Tibial nerve (tissue), 4 donors: ENCODE measurements at regions not wholly inside any gene's neighbourhood (a gene's known extent, or its start where the extent isn't known, plus 50 kb on each side); places are given as distances from the start of the nearest gene placed in this dataset.
"Not testable (repeated sequence)": the region's sequence is repeated elsewhere in the genome, so short reads cannot be mapped to it uniquely, and the experiment has no call there.

Source experiments
- DNase-seq, 2 donors: peaks; one replicate each; pipeline ENCODE4 v3.0.0-alpha.2; 2019; ENCODE audit warnings: low spot score in 2 of 2
- H3K27ac ChIP-seq, 4 donors: fragments of 200-600 bp; sonication (generic) in 3 of 4; one replicate each; pipeline ENCODE4 v1.5.1; 2017 to 2019; ENCODE audit warnings: mild to moderate bottlenecking in 1 of 4
- H3K27me3 ChIP-seq, 2 donors: fragments of 200-600 bp; sonication (generic) in 1 of 2; one replicate each; pipeline versions ENCODE4 v1.5.1 to v1.6.0; 2017 to 2019
- H3K36me3 ChIP-seq, 3 donors: fragments of 200-600 bp; sonication (generic); one replicate each; pipeline ENCODE4 v1.5.1; 2018 to 2019
- H3K4me1 ChIP-seq, 4 donors: fragments of 200-600 bp; sonication (generic) in 3 of 4; one replicate each; pipeline ENCODE4 v1.5.1; 2017 to 2019
- H3K4me3 ChIP-seq, 4 donors: fragments of 200-600 bp; sonication (generic) in 3 of 4; one replicate each; pipeline ENCODE4 v1.5.1; 2017 to 2019; ENCODE audit warnings: mild to moderate bottlenecking in 1 of 4, moderate library complexity in 1 of 4
- H3K9me3 ChIP-seq, 4 donors: fragments of 200-600 bp; sonication (generic) in 3 of 4; one replicate each; pipeline ENCODE4 v1.5.1; 2017 to 2019
- EP300 ChIP-seq, 2 donors: sonication (generic); formaldehyde crosslinking; IDR thresholded peaks; one replicate each; pipeline ENCODE4 v1.6.1; 2017; ENCODE audit warnings: antibody characterized with exemption in 2 of 2, mild to moderate bottlenecking in 1 of 2
- POLR2A ChIP-seq, 2 donors: fragments of 450-650 bp; IDR thresholded peaks; one replicate each; pipeline ENCODE4 v1.6.1; 2017; ENCODE audit warnings: antibody characterized with exemption in 2 of 2, mild to moderate bottlenecking in 2 of 2, moderate library complexity in 2 of 2
- WGBS, 2 donors: methylation state at CpG; one replicate each; pipeline ENCODE4 v1.1.5; 2018; 5-methylcytosine and 5-hydroxymethylcytosine counted together
- TF ChIP-seq, protein P1 (sequence below), 5 experiments: fragments of 200-600 bp in 3 of 5; fragments of 450-650 bp in 2 of 5; sonication (generic) in 3 of 5; IDR thresholded peaks; one replicate each; pipeline ENCODE4 v1.5.1; 2016 to 2019; ENCODE audit warnings: antibody characterized with exemption in 5 of 5, mild to moderate bottlenecking in 3 of 5, moderate library complexity in 2 of 5

- Histone ChIP-seq H3K4me1 (no peaks in the 10 kb centered on the region), H3K4me3 (no peak overlapping the region), H3K9me3 (no peaks in the 10 kb centered on the region), H3K36me3 (no peaks in the 10 kb centered on the region), H3K27ac (no peak overlapping the region), H3K27me3 (no peaks in the 10 kb centered on the region)
- 95 to 98% methylated on average over 6 of the region's 6 CpGs for WGBS, 2 donors
- TF ChIP-seq POLR2A (IDR thresholded peaks at IDR 0.05) = no peak
- TF ChIP-seq, protein P1, sequence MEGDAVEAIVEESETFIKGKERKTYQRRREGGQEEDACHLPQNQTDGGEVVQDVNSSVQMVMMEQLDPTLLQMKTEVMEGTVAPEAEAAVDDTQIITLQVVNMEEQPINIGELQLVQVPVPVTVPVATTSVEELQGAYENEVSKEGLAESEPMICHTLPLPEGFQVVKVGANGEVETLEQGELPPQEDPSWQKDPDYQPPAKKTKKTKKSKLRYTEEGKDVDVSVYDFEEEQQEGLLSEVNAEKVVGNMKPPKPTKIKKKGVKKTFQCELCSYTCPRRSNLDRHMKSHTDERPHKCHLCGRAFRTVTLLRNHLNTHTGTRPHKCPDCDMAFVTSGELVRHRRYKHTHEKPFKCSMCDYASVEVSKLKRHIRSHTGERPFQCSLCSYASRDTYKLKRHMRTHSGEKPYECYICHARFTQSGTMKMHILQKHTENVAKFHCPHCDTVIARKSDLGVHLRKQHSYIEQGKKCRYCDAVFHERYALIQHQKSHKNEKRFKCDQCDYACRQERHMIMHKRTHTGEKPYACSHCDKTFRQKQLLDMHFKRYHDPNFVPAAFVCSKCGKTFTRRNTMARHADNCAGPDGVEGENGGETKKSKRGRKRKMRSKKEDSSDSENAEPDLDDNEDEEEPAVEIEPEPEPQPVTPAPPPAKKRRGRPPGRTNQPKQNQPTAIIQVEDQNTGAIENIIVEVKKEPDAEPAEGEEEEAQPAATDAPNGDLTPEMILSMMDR (IDR thresholded peaks at IDR 0.05) = no peak
- no peak for TF ChIP-seq EP300 (IDR thresholded peaks at IDR 0.05)
- no peak for DNase-seq
Measured at GRCh38 chr18:59801576-59801975, 98.2 kb upstream of the PMAIP1 start.

DNA sequence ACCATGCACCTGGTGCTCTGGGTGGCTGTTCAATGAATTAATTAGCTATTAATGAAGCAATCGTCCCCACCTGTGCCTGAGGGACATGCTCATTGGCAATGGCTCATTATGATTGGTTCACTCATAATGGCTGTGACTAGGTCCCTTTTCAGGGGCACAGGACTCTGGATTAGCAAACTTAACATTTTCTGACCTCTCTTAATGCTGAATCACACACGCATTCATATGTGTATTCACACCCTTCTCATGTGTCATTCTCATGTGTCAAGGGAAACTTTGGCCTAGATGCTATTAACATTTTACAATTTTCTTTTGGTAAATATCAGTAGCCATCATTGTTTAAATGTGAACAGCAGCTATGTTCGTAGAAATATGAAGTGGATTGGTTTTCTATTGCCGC, 98.9 kb upstream of the PMAIP1 start:
- H3K27me3 ChIP-seq = no peaks in the 10 kb centered on the region
- H3K4me3 ChIP-seq = no peak overlapping the region
- no peak for DNase-seq
- no peaks in the 10 kb centered on the region for H3K9me3 ChIP-seq
- 78 to 81% methylated on average over 4 of the region's 4 CpGs for WGBS, 2 donors
- H3K4me1 ChIP-seq = no peaks in the 10 kb centered on the region
- H3K27ac ChIP-seq = no peak overlapping the region
- TF ChIP-seq, protein P1 (IDR thresholded peaks at IDR 0.05) = no peak
- no peak for TF ChIP-seq POLR2A (IDR thresholded peaks at IDR 0.05)
- TF ChIP-seq EP300 (IDR thresholded peaks at IDR 0.05) = no peak
- H3K36me3 ChIP-seq = no peaks in the 10 kb centered on the region

- WGBS, 2 donors = 60 to 66% methylated on average over 6 of the region's 6 CpGs
- Histone ChIP-seq H3K27me3 (no peaks in the 10 kb centered on the region), H3K9me3 (no peaks in the 10 kb centered on the region), H3K4me3 (no peak overlapping the region), H3K36me3 (no peaks in the 10 kb centered on the region), H3K4me1 (no peaks in the 10 kb centered on the region), H3K27ac (no peak overlapping the region)
- TF ChIP-seq, protein P1 (IDR thresholded peaks at IDR 0.05) = no peak
- TF ChIP-seq EP300 (IDR thresholded peaks at IDR 0.05) (no peak), POLR2A (IDR thresholded peaks at IDR 0.05) (no peak)
- DNase-seq = no peak
Measured at GRCh38 chr18:59799383-59800015, 100.3 kb upstream of the PMAIP1 start.

DNA sequence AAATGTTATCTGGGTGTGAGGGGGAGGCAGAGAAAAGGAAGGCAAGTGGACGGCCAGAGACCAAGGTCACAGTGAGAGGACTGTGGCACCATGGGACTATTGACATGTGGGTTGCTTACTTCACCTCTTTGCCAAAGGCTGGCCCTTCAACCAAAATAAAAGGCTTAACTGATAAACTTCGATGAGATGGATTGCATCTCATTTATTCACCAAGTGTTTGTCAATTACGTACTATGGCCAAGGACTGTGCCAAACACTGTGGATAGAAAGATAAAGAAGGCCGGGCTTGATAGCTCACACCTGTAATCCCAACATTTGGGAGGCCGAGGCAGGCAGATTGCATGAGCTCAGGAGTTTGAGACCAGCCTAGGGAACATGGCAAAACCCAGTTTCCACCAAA, 98.7 kb upstream of the CCBE1 start:
- TF ChIP-seq, protein P1 (IDR thresholded peaks at IDR 0.05) = no peak
- no peak for TF ChIP-seq POLR2A (IDR thresholded peaks at IDR 0.05)
- 79 to 82% methylated on average over 5 of the region's 5 CpGs for WGBS, 2 donors
- DNase-seq = no peak
- Histone ChIP-seq H3K27me3 (no peaks in the 10 kb centered on the region), H3K4me3 (no peak overlapping the region), H3K4me1 (no peaks in the 10 kb centered on the region), H3K36me3 (no peaks in the 10 kb centered on the region), H3K9me3 (no peaks in the 10 kb centered on the region), H3K27ac (no peak overlapping the region)

DNA sequence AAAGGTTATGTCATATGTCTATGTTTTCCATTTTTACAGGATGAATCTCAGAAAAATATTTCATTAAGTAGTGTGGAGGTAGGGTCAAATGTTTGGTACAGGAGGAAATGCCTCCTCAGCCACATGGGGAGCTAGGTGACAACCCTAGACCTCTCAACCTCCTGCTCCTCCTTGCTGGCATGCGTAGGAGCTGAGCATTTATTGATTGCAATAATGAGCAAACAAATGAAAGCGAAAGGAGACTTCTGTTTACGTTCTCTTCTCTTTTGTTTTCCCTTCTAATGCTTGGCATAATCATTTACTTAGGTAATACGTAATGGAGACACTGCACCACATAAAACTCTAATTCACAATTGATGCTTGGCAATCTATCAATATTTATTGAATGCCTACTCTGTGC, 95.1 kb upstream of the CCBE1 start:
- no peak for DNase-seq
- H3K27me3 ChIP-seq = no peaks in the 10 kb centered on the region
- no peak overlapping the region for H3K4me3 ChIP-seq
- 78 to 82% methylated on average over 4 of the region's 4 CpGs for WGBS, 2 donors
- H3K36me3 ChIP-seq = no peaks in the 10 kb centered on the region
- peaks cover 0 to 6% (median 0%) of the 10 kb centered on the region in 4 donors for H3K4me1 ChIP-seq
- H3K9me3 ChIP-seq = no peaks in the 10 kb centered on the region
- H3K27ac ChIP-seq = no peak overlapping the region
- TF ChIP-seq, protein P1 (IDR thresholded peaks at IDR 0.05) = no peak
- TF ChIP-seq POLR2A (IDR thresholded peaks at IDR 0.05) (no peak), EP300 (IDR thresholded peaks at IDR 0.05) (no peak)

DNA sequence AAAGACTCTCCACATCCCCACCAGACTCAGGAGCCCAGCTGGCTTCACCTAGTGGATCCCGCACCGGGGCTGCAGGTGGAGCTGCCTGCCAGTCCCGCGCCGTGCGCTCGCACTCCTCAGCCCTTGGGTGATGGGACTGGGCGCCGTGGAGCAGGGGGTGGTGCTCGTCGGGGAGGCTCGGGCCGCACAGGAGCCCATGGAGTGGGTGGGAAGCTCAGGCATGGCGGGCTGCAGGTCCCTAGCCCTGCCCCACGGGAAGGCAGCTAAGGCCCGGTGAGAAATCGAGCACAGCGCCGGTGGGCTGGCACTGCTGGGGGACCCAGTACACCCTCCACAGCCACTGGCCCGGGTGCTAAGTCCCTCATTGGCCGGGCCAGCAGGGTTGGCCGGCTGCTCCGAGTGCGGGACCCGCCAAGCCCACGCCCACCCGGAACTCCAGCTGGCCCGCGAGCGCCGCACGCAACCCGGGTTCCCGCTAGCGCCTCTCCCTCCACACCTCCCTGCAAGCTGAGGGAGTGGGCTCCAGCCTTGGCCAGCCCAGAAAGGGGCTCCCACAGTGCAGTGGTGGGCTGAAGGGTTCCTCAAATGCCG, 93.2 kb upstream of the CCBE1 start:
- H3K4me1 ChIP-seq, H3K27me3 ChIP-seq, H3K4me3 ChIP-seq, H3K27ac ChIP-seq, H3K9me3 ChIP-seq, H3K36me3 ChIP-seq, DNase-seq: not testable (repeated sequence)
- WGBS, 2 donors = 98 to 99% methylated on average over 11 to 17 of the region's 36 CpGs
